H9 (cell line): ENCODE measurements at regions not wholly inside any gene's neighbourhood (a gene's known extent, or its start where the extent isn't known, plus 50 kb on each side); places are given as distances from the start of the nearest gene placed in this dataset.

Source experiments
- DNase-seq: peaks from one replicate; pipeline ENCODE4 v3.0.0-alpha.2; 2017
- H2AFZ ChIP-seq: one replicate; pipeline ENCODE4 v1.6.1; 2013; ENCODE audit warnings: mild to moderate bottlenecking, low read length, control low read depth, moderate library complexity
- H2AK5ac ChIP-seq: 2 replicates; pipeline ENCODE4 v1.6.1; 2013; ENCODE audit warnings: low read length, control low read depth, mixed read lengths; ENCODE audit not compliant: insufficient read length
- H2BK120ac ChIP-seq: one replicate; pipeline ENCODE4 v1.6.1; 2013; ENCODE audit warnings: low read depth, mild to moderate bottlenecking, low read length, control low read depth, inconsistent platforms; ENCODE audit not compliant: poor library complexity, severe bottlenecking
- H2BK12ac ChIP-seq: 2 replicates; pipeline ENCODE4 v1.6.1; 2013; ENCODE audit warnings: low read length, control low read depth, mixed read lengths, low read depth; ENCODE audit not compliant: insufficient read length
- H2BK15ac ChIP-seq: 2 replicates; pipeline ENCODE4 v1.6.1; 2013; ENCODE audit warnings: low read depth, low read length, control low read depth
- H2BK20ac ChIP-seq: one replicate; pipeline ENCODE4 v1.6.1; 2013; ENCODE audit warnings: low read depth, mild to moderate bottlenecking, low read length, control low read depth, inconsistent platforms; ENCODE audit not compliant: poor library complexity, severe bottlenecking
- H2BK5ac ChIP-seq: 2 replicates; pipeline ENCODE4 v1.6.1; 2013; ENCODE audit warnings: low read length, control low read depth, mixed read lengths; ENCODE audit not compliant: insufficient read length
- H3K14ac ChIP-seq: 2 replicates; pipeline ENCODE4 v1.6.1; 2013; ENCODE audit warnings: low read length, control low read depth; ENCODE audit not compliant: insufficient read depth
- H3K18ac ChIP-seq: 2 replicates; pipeline ENCODE4 v1.6.1; 2013; ENCODE audit warnings: low read depth, mild to moderate bottlenecking, mixed read lengths, low read length, control low read depth; ENCODE audit not compliant: insufficient read length
- H3K23ac ChIP-seq: 2 replicates; pipeline ENCODE4 v1.6.1; 2013; ENCODE audit warnings: low read length, control low read depth, mixed read lengths, low read depth; ENCODE audit not compliant: insufficient read length
- H3K23me2 ChIP-seq: 2 replicates; pipeline ENCODE4 v1.6.1; 2013; ENCODE audit warnings: low read depth, mild to moderate bottlenecking, mixed read lengths, low read length, control low read depth; ENCODE audit not compliant: insufficient read length, poor library complexity, severe bottlenecking
- H3K27ac ChIP-seq: 2 replicates; pipeline ENCODE4 v1.5.1; 2013; ENCODE audit warnings: low read length, control low read depth, mixed read lengths, low read depth; ENCODE audit not compliant: insufficient read length
- H3K27me3 ChIP-seq: 2 replicates; pipeline ENCODE4 v1.6.1; 2013; ENCODE audit warnings: low read length, control low read depth, inconsistent platforms; ENCODE audit not compliant: insufficient read depth
- H3K4ac ChIP-seq: 2 replicates; pipeline ENCODE4 v1.6.1; 2013; ENCODE audit warnings: low read depth, mild to moderate bottlenecking, control low read depth, inconsistent platforms, low read length, moderate library complexity
- H3K4me1 ChIP-seq: 2 replicates; pipeline ENCODE4 v1.6.1; 2013; ENCODE audit warnings: low read length, control low read depth, inconsistent platforms; ENCODE audit not compliant: insufficient read depth
- H3K4me2 ChIP-seq: 2 replicates; pipeline ENCODE4 v1.6.1; 2013; ENCODE audit warnings: low read length, control low read depth, mixed read lengths; ENCODE audit not compliant: insufficient read length, insufficient read depth
- H3K56ac ChIP-seq: 2 replicates; pipeline ENCODE4 v1.6.1; 2013; ENCODE audit warnings: low read depth, mild to moderate bottlenecking, mixed read lengths, low read length, control low read depth; ENCODE audit not compliant: insufficient read length
- H3K79me1 ChIP-seq: 2 replicates; pipeline ENCODE4 v1.6.1; 2013; ENCODE audit warnings: low read depth, mild to moderate bottlenecking, moderate library complexity, low read length, control low read depth, inconsistent platforms; ENCODE audit not compliant: insufficient read depth, poor library complexity, severe bottlenecking
- H3K79me2 ChIP-seq: 2 replicates; pipeline ENCODE4 v1.6.1; 2013; ENCODE audit warnings: low read length, control low read depth, inconsistent platforms; ENCODE audit not compliant: insufficient read depth
- H3K9ac ChIP-seq: 2 replicates; pipeline ENCODE4 v1.6.1; 2013; ENCODE audit warnings: low read length, control low read depth, mixed read lengths; ENCODE audit not compliant: insufficient read length; ENCODE audit errors: extremely low read depth
- H3K9me3 ChIP-seq: one replicate; pipeline ENCODE4 v1.6.1; 2013; ENCODE audit warnings: low read depth, low read length, inconsistent platforms; ENCODE audit not compliant: control insufficient read depth
- H3T11ph ChIP-seq: one replicate; pipeline ENCODE4 v1.6.1; 2013; ENCODE audit warnings: mild to moderate bottlenecking, low read length, control low read depth, inconsistent platforms
- H4K20me1 ChIP-seq: one replicate; pipeline ENCODE4 v1.6.1; 2013; ENCODE audit not compliant: control insufficient read depth, insufficient read length, insufficient read depth
- H4K5ac ChIP-seq: 2 replicates; pipeline ENCODE4 v1.6.1; 2013; ENCODE audit warnings: low read depth, mild to moderate bottlenecking, mixed read lengths, low read length, control low read depth; ENCODE audit not compliant: insufficient read length
- H4K8ac ChIP-seq: replicated peaks from 2 replicates; pipeline ENCODE4 v1.6.1; 2013; ENCODE audit warnings: low read length, control low read depth, mixed read lengths, low read depth; ENCODE audit not compliant: insufficient read length
- H4K91ac ChIP-seq: 2 replicates; pipeline ENCODE4 v1.6.1; 2013; ENCODE audit warnings: low read depth, mild to moderate bottlenecking, moderate library complexity, mixed read lengths, low read length, control low read depth; ENCODE audit not compliant: insufficient read length
- H3K27ac Mint-ChIP-seq, 3 experiments: 2 replicates in 2 of 3; 3 replicates in 1 of 3; pipeline ENCODE4 v1.8.0; 2020 to 2021; ENCODE audit warnings: mixed read lengths in 3 of 3, mild to moderate bottlenecking in 1 of 3, moderate library complexity in 1 of 3
- H3K27me3 Mint-ChIP-seq: 2 replicates; pipeline ENCODE4 v1.8.0; 2021; ENCODE audit warnings: low read depth, mild to moderate bottlenecking, moderate library complexity, mixed read lengths
- H3K36me3 Mint-ChIP-seq, 3 experiments: 2 replicates in 2 of 3; 3 replicates in 1 of 3; pipeline ENCODE4 v1.8.0; 2020 to 2021; ENCODE audit warnings: low read depth in 3 of 3, mixed read lengths in 3 of 3; ENCODE audit not compliant: insufficient read depth in 1 of 3
- H3K4me1 Mint-ChIP-seq, 2 experiments: 2 replicates each; pipeline ENCODE4 v1.8.0; 2020; ENCODE audit warnings: mixed read lengths in 2 of 2
- H3K4me3 Mint-ChIP-seq, 2 experiments: 2 replicates in 1 of 2; 3 replicates in 1 of 2; pipeline ENCODE4 v1.8.0; 2020 to 2021; ENCODE audit warnings: mild to moderate bottlenecking in 2 of 2, mixed read lengths in 2 of 2, moderate library complexity in 1 of 2
- H3K9me3 Mint-ChIP-seq, 2 experiments: 2 replicates in 1 of 2; 3 replicates in 1 of 2; pipeline ENCODE4 v1.8.0; 2020; ENCODE audit warnings: mild to moderate bottlenecking in 2 of 2, mixed read lengths in 2 of 2, moderate library complexity in 1 of 2
- WGBS: extraction: QIAGEN DNeasy Blood & Tissue Kit; methylation state at CpG from one replicate; pipeline ENCODE4 v1.1.7; 2013; ENCODE audit warnings: missing lambda C conversion rate, low lambda C conversion rate, mixed read lengths; ENCODE audit not compliant: insufficient read length; ENCODE audit errors: extremely low coverage; 5-methylcytosine and 5-hydroxymethylcytosine counted together
- TF ChIP-seq, protein P1 (sequence below): fragments of 200-600 bp; sonication (generic); conservative IDR thresholded peaks from 3 replicates; pipeline ENCODE4 v1.8.0; 2021; ENCODE audit warnings: antibody characterized with exemption, mild to moderate bottlenecking

DNA sequence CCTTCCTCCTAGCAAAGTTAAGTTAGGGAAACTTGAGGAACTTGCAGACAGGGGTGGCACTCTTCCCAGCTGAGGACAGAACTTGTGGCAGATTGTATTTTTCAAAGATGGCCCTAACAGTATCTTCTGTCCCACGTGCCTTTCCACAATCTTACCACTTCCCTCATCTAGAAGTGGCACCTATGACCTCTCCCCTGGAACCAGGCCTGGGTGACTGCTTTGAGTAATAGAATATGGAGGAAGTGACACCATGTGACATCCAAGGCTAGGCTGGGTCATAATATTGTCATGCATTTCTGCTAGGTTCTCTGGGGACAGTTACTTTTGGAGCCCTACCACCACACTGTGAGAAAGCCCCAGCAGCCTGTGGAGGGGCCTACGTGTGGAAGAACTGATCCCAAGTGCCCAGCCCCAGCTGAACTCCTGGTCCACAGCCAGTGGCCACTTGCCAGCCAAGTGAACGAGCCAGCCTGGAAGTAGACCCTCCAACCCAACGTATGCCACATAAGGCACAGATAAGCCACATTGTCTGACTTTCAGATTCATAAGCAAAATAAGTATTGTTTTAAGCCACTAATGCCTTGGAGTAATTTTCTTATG is 193.7 kb downstream of the PTPN20 start:
- Histone ChIP-seq H3K23me2 (peaks cover 3% of the 10 kb centered on the region), H2BK15ac (no peak overlapping the region), H4K91ac (no peak overlapping the region), H3K79me2 (no peaks in the 10 kb centered on the region), H3K18ac (no peak overlapping the region), H3K79me1 (no peaks in the 10 kb centered on the region), H3T11ph (no peak overlapping the region), H3K27ac (no peak overlapping the region), H3K23ac (no peak overlapping the region), H2BK5ac (no peak overlapping the region), H3K4ac (no peak overlapping the region), H2AFZ (no peak overlapping the region), H3K56ac (no peak overlapping the region), H4K20me1 (no peaks in the 10 kb centered on the region), H2AK5ac (no peak overlapping the region), H3K4me2 (no peak overlapping the region), H2BK12ac (no peak overlapping the region), H3K27me3 (no peaks in the 10 kb centered on the region), H3K14ac (no peak overlapping the region), H3K9me3 (no peaks in the 10 kb centered on the region), H2BK20ac (no peak overlapping the region), H4K5ac (no peak overlapping the region), H4K8ac (no peak overlapping the region), H3K9ac (no peak overlapping the region), H2BK120ac (no peak overlapping the region), H3K4me1 (no peaks in the 10 kb centered on the region)
- WGBS: no CpG with 5 or more reads among the region's 4 CpGs
- Mint-ChIP-seq H3K4me1 (no peaks in the 10 kb centered on the region), H3K9me3 (peaks cover 2 to 3% of the 10 kb centered on the region in 2 experiments; a peak in 2 of 5 replicates), H3K4me3 (no peak overlapping the region), H3K27ac (no peak overlapping the region), H3K27me3 (peaks cover 2% of the 10 kb centered on the region; the same call in 1 of the 2 replicates), H3K36me3 (no peaks in the 10 kb centered on the region; a peak in 1 of 7 replicates)
- TF ChIP-seq, protein P1, sequence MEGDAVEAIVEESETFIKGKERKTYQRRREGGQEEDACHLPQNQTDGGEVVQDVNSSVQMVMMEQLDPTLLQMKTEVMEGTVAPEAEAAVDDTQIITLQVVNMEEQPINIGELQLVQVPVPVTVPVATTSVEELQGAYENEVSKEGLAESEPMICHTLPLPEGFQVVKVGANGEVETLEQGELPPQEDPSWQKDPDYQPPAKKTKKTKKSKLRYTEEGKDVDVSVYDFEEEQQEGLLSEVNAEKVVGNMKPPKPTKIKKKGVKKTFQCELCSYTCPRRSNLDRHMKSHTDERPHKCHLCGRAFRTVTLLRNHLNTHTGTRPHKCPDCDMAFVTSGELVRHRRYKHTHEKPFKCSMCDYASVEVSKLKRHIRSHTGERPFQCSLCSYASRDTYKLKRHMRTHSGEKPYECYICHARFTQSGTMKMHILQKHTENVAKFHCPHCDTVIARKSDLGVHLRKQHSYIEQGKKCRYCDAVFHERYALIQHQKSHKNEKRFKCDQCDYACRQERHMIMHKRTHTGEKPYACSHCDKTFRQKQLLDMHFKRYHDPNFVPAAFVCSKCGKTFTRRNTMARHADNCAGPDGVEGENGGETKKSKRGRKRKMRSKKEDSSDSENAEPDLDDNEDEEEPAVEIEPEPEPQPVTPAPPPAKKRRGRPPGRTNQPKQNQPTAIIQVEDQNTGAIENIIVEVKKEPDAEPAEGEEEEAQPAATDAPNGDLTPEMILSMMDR: no peak
- DNase-seq: no peak
